Tibial nerve (tissue), 4 donors: ENCODE measurements at regions not wholly inside any gene's neighbourhood (a gene's known extent, or its start where the extent isn't known, plus 50 kb on each side); places are given as distances from the start of the nearest gene placed in this dataset.

Experiments
- DNase-seq, 2 donors: peaks; one replicate each; pipeline ENCODE4 v3.0.0-alpha.2; 2019; ENCODE audit warnings: low spot score in 2 of 2
- H3K27ac ChIP-seq, 4 donors: fragments of 200-600 bp; sonication (generic) in 3 of 4; one replicate each; pipeline ENCODE4 v1.5.1; 2017 to 2019; ENCODE audit warnings: mild to moderate bottlenecking in 1 of 4
- H3K27me3 ChIP-seq, 2 donors: fragments of 200-600 bp; sonication (generic) in 1 of 2; one replicate each; pipeline versions ENCODE4 v1.5.1 to v1.6.0; 2017 to 2019
- H3K36me3 ChIP-seq, 3 donors: fragments of 200-600 bp; sonication (generic); one replicate each; pipeline ENCODE4 v1.5.1; 2018 to 2019
- H3K4me1 ChIP-seq, 4 donors: fragments of 200-600 bp; sonication (generic) in 3 of 4; one replicate each; pipeline ENCODE4 v1.5.1; 2017 to 2019
- H3K4me3 ChIP-seq, 4 donors: fragments of 200-600 bp; sonication (generic) in 3 of 4; one replicate each; pipeline ENCODE4 v1.5.1; 2017 to 2019; ENCODE audit warnings: mild to moderate bottlenecking in 1 of 4, moderate library complexity in 1 of 4
- H3K9me3 ChIP-seq, 4 donors: fragments of 200-600 bp; sonication (generic) in 3 of 4; one replicate each; pipeline ENCODE4 v1.5.1; 2017 to 2019
- EP300 ChIP-seq, 2 donors: sonication (generic); formaldehyde crosslinking; IDR thresholded peaks; one replicate each; pipeline ENCODE4 v1.6.1; 2017; ENCODE audit warnings: antibody characterized with exemption in 2 of 2, mild to moderate bottlenecking in 1 of 2
- POLR2A ChIP-seq, 2 donors: fragments of 450-650 bp; IDR thresholded peaks; one replicate each; pipeline ENCODE4 v1.6.1; 2017; ENCODE audit warnings: antibody characterized with exemption in 2 of 2, mild to moderate bottlenecking in 2 of 2, moderate library complexity in 2 of 2
- WGBS, 2 donors: methylation state at CpG; one replicate each; pipeline ENCODE4 v1.1.5; 2018; 5-methylcytosine and 5-hydroxymethylcytosine counted together
- TF ChIP-seq, protein P1 (sequence below), 5 experiments: fragments of 200-600 bp in 3 of 5; fragments of 450-650 bp in 2 of 5; sonication (generic) in 3 of 5; IDR thresholded peaks; one replicate each; pipeline ENCODE4 v1.5.1; 2016 to 2019; ENCODE audit warnings: antibody characterized with exemption in 5 of 5, mild to moderate bottlenecking in 3 of 5, moderate library complexity in 2 of 5

DNA sequence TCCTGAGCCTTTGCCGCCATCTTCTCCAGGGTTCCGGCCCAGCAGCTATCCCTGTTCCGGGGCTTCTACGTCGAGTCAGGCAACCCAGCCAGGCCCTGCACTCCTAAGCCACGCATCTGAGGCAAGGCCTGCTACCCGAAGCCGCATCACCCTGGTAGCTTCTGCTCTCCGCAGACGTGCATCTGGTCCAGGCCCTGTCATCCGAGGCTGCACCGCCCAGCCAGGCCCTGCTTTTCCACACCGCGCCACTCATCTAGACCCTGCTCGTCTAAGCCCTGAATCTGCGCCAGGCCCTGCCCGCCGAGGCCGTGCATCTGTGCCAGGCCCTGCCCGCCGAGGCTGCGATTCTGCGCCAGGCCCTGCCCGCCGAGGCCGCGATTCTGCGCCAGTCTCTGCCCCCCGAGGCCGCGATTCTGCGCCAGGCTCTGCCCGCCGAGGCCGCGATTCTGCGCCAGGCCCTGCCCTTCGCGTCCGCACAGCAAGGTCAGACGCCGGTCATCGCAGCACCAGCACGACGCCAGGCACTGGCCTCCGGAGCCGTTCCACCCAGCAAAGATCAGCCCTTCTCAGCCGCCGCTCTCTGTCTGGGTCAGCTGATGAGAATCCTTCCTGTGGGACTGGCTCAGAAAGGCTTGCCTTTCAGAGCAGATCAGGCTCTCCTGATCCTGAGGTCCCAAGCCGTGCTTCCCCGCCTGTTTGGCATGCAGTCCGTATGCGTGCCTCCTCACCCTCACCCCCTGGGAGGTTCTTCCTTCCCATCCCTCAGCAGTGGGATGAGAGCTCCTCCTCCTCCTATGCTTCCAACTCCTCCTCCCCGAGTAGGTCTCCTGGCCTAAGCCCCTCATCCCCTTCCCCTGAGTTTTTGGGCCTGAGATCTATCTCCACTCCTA lies 75.1 kb downstream of the NUDT10 start:
- no peaks in the 10 kb centered on the region for H3K9me3 ChIP-seq
- TF ChIP-seq, protein P1, sequence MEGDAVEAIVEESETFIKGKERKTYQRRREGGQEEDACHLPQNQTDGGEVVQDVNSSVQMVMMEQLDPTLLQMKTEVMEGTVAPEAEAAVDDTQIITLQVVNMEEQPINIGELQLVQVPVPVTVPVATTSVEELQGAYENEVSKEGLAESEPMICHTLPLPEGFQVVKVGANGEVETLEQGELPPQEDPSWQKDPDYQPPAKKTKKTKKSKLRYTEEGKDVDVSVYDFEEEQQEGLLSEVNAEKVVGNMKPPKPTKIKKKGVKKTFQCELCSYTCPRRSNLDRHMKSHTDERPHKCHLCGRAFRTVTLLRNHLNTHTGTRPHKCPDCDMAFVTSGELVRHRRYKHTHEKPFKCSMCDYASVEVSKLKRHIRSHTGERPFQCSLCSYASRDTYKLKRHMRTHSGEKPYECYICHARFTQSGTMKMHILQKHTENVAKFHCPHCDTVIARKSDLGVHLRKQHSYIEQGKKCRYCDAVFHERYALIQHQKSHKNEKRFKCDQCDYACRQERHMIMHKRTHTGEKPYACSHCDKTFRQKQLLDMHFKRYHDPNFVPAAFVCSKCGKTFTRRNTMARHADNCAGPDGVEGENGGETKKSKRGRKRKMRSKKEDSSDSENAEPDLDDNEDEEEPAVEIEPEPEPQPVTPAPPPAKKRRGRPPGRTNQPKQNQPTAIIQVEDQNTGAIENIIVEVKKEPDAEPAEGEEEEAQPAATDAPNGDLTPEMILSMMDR (IDR thresholded peaks at IDR 0.05), result no peak
- TF ChIP-seq POLR2A (IDR thresholded peaks at IDR 0.05), result no peak
- TF ChIP-seq EP300 (IDR thresholded peaks at IDR 0.05), result no peak
- H3K4me3 ChIP-seq, result no peak overlapping the region
- no peak overlapping the region for H3K27ac ChIP-seq
- H3K36me3 ChIP-seq, result no peaks in the 10 kb centered on the region
- whole genome bisulfite sequencing, 2 donors, result 90 to 95% methylated on average over 27 to 54 of the region's 54 CpGs
- H3K4me1 ChIP-seq, result no peaks in the 10 kb centered on the region
- DNase-seq, result no peak
- H3K27me3 ChIP-seq, result no peaks in the 10 kb centered on the region

DNA sequence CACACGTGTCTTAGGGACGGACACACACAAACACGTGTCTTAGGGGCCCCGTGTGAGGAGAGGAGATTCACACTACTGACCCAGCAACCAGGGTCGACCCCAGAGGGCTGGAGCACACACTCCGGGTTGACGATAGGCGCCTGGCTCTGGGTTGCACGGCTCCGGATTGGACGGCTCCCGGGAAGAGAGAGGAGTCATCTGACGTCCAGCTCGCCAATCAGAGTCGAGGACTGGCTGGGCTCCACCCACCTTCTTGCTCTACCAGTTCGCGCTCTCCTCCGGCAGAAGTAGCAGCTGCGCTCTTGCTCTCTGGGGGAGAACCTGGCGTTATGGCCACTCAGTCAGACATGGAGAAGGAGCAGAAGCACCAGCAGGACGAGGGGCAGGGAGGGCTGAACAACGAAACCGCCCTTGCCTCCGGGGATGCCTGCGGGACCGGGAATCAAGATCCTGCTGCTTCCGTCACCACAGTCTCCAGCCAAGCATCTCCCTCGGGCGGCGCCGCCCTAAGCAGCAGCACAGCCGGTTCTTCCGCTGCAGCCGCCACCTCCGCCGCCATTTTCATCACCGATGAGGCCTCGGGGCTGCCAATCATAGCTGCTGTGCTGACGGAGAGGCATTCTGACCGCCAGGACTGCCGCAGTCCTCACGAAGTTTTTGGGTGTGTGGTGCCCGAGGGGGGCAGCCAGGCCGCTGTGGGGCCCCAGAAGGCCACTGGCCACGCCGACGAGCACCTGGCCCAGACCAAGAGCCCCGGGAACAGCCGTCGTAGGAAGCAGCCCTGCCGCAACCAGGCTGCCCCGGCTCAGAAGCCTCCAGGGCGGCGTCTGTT lies 74.3 kb downstream of the NUDT10 start:
- Histone ChIP-seq H3K36me3 (no peaks in the 10 kb centered on the region), H3K4me1 (no peaks in the 10 kb centered on the region), H3K27me3 (no peaks in the 10 kb centered on the region), H3K9me3 (no peaks in the 10 kb centered on the region), H3K4me3 (no peak overlapping the region), H3K27ac (no peak overlapping the region)
- WGBS, 2 donors, result 88 to 96% methylated on average over 29 to 45 of the region's 54 CpGs
- TF ChIP-seq POLR2A (IDR thresholded peaks at IDR 0.05), result no peak
- no peak for DNase-seq

- no peak for DNase-seq
- no peaks in the 10 kb centered on the region for H3K27me3 ChIP-seq
- no peak overlapping the region for H3K27ac ChIP-seq
- no peak overlapping the region for H3K4me3 ChIP-seq
- no peaks in the 10 kb centered on the region for H3K9me3 ChIP-seq
- 90 to 93% methylated on average over 4 of the region's 4 CpGs for WGBS, 2 donors
- TF ChIP-seq, protein P1 (IDR thresholded peaks at IDR 0.05), result no peak
- TF ChIP-seq EP300 (IDR thresholded peaks at IDR 0.05), result no peak
- TF ChIP-seq POLR2A (IDR thresholded peaks at IDR 0.05), result no peak
- no peaks in the 10 kb centered on the region for H3K4me1 ChIP-seq
- H3K36me3 ChIP-seq, result no peaks in the 10 kb centered on the region
These were observed 71.8 kb downstream of the NUDT10 start for GRCh38 chrX:51404445-51404844.

- WGBS, 2 donors, result 33% methylated on average over 33 of the region's 50 CpGs; no CpG with 5 or more reads in 1 of the 2 donors
- no peaks in the 10 kb centered on the region for H3K4me1 ChIP-seq
- H3K36me3 ChIP-seq, result no peaks in the 10 kb centered on the region
- peak overlapping the region; percentile 34 to 57 (median 37) for H3K4me3 ChIP-seq
- H3K9me3 ChIP-seq, result no peaks in the 10 kb centered on the region
- no peak for DNase-seq
- peak overlapping the region in 3 of 4 donors; percentile 40 to 64 (median 63) for H3K27ac ChIP-seq
- peaks cover 0 to 9% of the 10 kb centered on the region in 2 donors for H3K27me3 ChIP-seq
- TF ChIP-seq, protein P1 (IDR thresholded peaks at IDR 0.05), result peak in 2 of 5 experiments; percentile 27 to 31
- TF ChIP-seq EP300 (IDR thresholded peaks at IDR 0.05), result no peak
These were observed 63.4 kb downstream of the NUDT10 start for GRCh38 chrX:51395810-51396728.

DNA sequence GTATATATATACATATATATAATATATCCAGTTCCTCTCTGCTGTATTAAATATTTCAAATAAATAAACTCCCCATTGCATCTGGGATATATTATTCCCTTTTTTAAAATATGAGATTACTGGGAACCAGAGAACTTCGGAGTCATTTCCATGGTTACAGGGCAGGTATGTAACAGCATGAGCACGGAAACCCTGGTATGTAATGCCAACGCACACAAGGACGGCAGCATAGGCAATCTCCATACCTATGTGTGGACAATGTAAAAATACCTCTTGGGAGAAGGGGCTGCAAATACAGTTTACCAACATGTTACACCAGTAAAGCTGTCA lies 62.8 kb downstream of the NUDT10 start:
- DNase-seq, result no peak
- H3K4me1 ChIP-seq, result no peaks in the 10 kb centered on the region
- WGBS, 2 donors, result 17 to 46% methylated on average over 4 of the region's 4 CpGs
- peak overlapping the region; percentile 34 to 57 (median 37) for H3K4me3 ChIP-seq
- H3K27ac ChIP-seq, result peak overlapping the region in 1 of 4 donors; percentile 63
- H3K9me3 ChIP-seq, result no peaks in the 10 kb centered on the region
- TF ChIP-seq, protein P1 (IDR thresholded peaks at IDR 0.05), result peak in 1 of 5 experiments; percentile 6
- TF ChIP-seq POLR2A (IDR thresholded peaks at IDR 0.05), result no peak
- peaks cover 0 to 9% of the 10 kb centered on the region in 2 donors for H3K27me3 ChIP-seq
- H3K36me3 ChIP-seq, result no peaks in the 10 kb centered on the region
